ENCODE measurements at regions not wholly inside any gene's neighbourhood (a gene's known extent, or its start where the extent isn't known, plus 50 kb on each side); places are given as distances from the start of the nearest gene placed in this dataset.

- TF ChIP-seq, protein P1, sequence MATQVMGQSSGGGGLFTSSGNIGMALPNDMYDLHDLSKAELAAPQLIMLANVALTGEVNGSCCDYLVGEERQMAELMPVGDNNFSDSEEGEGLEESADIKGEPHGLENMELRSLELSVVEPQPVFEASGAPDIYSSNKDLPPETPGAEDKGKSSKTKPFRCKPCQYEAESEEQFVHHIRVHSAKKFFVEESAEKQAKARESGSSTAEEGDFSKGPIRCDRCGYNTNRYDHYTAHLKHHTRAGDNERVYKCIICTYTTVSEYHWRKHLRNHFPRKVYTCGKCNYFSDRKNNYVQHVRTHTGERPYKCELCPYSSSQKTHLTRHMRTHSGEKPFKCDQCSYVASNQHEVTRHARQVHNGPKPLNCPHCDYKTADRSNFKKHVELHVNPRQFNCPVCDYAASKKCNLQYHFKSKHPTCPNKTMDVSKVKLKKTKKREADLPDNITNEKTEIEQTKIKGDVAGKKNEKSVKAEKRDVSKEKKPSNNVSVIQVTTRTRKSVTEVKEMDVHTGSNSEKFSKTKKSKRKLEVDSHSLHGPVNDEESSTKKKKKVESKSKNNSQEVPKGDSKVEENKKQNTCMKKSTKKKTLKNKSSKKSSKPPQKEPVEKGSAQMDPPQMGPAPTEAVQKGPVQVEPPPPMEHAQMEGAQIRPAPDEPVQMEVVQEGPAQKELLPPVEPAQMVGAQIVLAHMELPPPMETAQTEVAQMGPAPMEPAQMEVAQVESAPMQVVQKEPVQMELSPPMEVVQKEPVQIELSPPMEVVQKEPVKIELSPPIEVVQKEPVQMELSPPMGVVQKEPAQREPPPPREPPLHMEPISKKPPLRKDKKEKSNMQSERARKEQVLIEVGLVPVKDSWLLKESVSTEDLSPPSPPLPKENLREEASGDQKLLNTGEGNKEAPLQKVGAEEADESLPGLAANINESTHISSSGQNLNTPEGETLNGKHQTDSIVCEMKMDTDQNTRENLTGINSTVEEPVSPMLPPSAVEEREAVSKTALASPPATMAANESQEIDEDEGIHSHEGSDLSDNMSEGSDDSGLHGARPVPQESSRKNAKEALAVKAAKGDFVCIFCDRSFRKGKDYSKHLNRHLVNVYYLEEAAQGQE (IDR thresholded peaks at IDR 0.05; ENCODE audit: unreplicated experiment), result no peak
- no peak for TF ChIP-seq POLR2AphosphoS5 (IDR thresholded peaks at IDR 0.05; ENCODE audit: low read depth)
- no peak for TF ChIP-seq ZNF114 (CRISPR knock-in tag; IDR thresholded peaks at IDR 0.05)
- no peak for TF ChIP-seq EZH2phosphoT487 (IDR thresholded peaks at IDR 0.05; ENCODE audit: unreplicated experiment)
- no peak for TF ChIP-seq CREB1 (CRISPR knock-in tag; IDR thresholded peaks at IDR 0.05; ENCODE audit: low read depth)
These were observed 199.7 kb downstream of the ETAA1 start (continued) for GRCh38 chr2:67596871-67597270.

DNA sequence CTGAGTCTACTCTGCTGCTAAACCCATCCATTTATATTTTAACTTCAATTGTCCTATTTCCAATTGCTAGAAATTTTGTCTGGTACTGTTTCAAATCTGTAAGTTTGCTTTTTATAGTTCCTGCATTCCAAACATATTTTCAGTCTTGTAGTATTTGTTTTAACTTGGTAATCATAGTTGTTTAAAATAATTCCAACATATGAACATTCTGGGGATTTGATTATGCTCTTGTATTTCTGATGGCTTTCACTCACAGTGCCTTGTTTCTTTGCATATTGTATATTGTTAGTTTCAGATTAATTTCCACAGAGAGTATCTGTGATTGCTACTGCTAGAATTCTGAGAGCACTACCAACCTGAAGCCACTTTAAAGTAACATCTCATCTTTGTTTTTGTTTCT is 202.4 kb downstream of the ETAA1 start:
- Mint-ChIP-seq H3K4me3 (no peak overlapping the region), H3K36me3 (ENCODE audit: low read depth) (no peaks in the 10 kb centered on the region), H3K4me1 (peaks cover 3% of the 10 kb centered on the region; the same call in 1 of the 3 replicates), H3K27ac (no peak overlapping the region), H3K27me3 (ENCODE audit: insufficient read depth, low read depth, poor library complexity) (no peaks in the 10 kb centered on the region), H3K9me3 (peaks cover 2% of the 10 kb centered on the region; the same call in 2 of the 3 replicates)
- H3K9me2 ChIP-seq (ENCODE audit: insufficient read depth), result peaks cover 8% of the 10 kb centered on the region; the same call in 1 of the 2 replicates
- no peaks in the 10 kb centered on the region for H3K27me3 ChIP-seq (ENCODE audit: insufficient read depth)
- H3K27ac ChIP-seq (ENCODE audit: low read depth), result no peak overlapping the region
- no peaks in the 10 kb centered on the region for H3K36me3 ChIP-seq (ENCODE audit: insufficient read depth)
- no peaks in the 10 kb centered on the region for H4K20me1 ChIP-seq (replicated peaks; ENCODE audit: insufficient read depth)
- ATAC-seq (no peak), DNase-seq (ENCODE audit: low spot score) (no peak)
- H3F3A ChIP-seq (replicated peaks; ENCODE audit: low read depth), result no peaks in the 10 kb centered on the region
- H3K79me2 ChIP-seq (replicated peaks; ENCODE audit: insufficient read depth), result no peaks in the 10 kb centered on the region
- H3K4me3 ChIP-seq, result no peak overlapping the region
- H3K4me2 ChIP-seq, result no peak overlapping the region
- no peaks in the 10 kb centered on the region for H3K4me1 ChIP-seq (ENCODE audit: insufficient read depth)
- H2AFZ ChIP-seq, result no peak overlapping the region
- no peak for TF ChIP-seq CREB1 (CRISPR knock-in tag; IDR thresholded peaks at IDR 0.05; ENCODE audit: low read depth)
- no peak for TF ChIP-seq JUNB (IDR thresholded peaks at IDR 0.05; ENCODE audit: unreplicated experiment)
- TF ChIP-seq ETS1 (IDR thresholded peaks at IDR 0.05), result no peak
- no peak for TF ChIP-seq ZNF114 (CRISPR knock-in tag; IDR thresholded peaks at IDR 0.05)
- TF ChIP-seq POLR2AphosphoS5 (IDR thresholded peaks at IDR 0.05; ENCODE audit: low read depth), result no peak
- TF ChIP-seq STAT1 (IDR thresholded peaks at IDR 0.05; ENCODE audit: unreplicated experiment), result no peak
- TF ChIP-seq, protein P2, sequence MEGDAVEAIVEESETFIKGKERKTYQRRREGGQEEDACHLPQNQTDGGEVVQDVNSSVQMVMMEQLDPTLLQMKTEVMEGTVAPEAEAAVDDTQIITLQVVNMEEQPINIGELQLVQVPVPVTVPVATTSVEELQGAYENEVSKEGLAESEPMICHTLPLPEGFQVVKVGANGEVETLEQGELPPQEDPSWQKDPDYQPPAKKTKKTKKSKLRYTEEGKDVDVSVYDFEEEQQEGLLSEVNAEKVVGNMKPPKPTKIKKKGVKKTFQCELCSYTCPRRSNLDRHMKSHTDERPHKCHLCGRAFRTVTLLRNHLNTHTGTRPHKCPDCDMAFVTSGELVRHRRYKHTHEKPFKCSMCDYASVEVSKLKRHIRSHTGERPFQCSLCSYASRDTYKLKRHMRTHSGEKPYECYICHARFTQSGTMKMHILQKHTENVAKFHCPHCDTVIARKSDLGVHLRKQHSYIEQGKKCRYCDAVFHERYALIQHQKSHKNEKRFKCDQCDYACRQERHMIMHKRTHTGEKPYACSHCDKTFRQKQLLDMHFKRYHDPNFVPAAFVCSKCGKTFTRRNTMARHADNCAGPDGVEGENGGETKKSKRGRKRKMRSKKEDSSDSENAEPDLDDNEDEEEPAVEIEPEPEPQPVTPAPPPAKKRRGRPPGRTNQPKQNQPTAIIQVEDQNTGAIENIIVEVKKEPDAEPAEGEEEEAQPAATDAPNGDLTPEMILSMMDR (conservative IDR thresholded peaks at IDR 0.05; ENCODE audit: low read depth in 2 of 2), result no peak
- TF ChIP-seq NANOG (IDR thresholded peaks at IDR 0.05; ENCODE audit: borderline replicate concordance), result no peak
- no peak for TF ChIP-seq EZH2 (IDR thresholded peaks at IDR 0.05; ENCODE audit: low read depth, unreplicated experiment)
- no peak for TF ChIP-seq EZH2phosphoT487 (IDR thresholded peaks at IDR 0.05; ENCODE audit: unreplicated experiment)
- TF ChIP-seq, protein P3, sequence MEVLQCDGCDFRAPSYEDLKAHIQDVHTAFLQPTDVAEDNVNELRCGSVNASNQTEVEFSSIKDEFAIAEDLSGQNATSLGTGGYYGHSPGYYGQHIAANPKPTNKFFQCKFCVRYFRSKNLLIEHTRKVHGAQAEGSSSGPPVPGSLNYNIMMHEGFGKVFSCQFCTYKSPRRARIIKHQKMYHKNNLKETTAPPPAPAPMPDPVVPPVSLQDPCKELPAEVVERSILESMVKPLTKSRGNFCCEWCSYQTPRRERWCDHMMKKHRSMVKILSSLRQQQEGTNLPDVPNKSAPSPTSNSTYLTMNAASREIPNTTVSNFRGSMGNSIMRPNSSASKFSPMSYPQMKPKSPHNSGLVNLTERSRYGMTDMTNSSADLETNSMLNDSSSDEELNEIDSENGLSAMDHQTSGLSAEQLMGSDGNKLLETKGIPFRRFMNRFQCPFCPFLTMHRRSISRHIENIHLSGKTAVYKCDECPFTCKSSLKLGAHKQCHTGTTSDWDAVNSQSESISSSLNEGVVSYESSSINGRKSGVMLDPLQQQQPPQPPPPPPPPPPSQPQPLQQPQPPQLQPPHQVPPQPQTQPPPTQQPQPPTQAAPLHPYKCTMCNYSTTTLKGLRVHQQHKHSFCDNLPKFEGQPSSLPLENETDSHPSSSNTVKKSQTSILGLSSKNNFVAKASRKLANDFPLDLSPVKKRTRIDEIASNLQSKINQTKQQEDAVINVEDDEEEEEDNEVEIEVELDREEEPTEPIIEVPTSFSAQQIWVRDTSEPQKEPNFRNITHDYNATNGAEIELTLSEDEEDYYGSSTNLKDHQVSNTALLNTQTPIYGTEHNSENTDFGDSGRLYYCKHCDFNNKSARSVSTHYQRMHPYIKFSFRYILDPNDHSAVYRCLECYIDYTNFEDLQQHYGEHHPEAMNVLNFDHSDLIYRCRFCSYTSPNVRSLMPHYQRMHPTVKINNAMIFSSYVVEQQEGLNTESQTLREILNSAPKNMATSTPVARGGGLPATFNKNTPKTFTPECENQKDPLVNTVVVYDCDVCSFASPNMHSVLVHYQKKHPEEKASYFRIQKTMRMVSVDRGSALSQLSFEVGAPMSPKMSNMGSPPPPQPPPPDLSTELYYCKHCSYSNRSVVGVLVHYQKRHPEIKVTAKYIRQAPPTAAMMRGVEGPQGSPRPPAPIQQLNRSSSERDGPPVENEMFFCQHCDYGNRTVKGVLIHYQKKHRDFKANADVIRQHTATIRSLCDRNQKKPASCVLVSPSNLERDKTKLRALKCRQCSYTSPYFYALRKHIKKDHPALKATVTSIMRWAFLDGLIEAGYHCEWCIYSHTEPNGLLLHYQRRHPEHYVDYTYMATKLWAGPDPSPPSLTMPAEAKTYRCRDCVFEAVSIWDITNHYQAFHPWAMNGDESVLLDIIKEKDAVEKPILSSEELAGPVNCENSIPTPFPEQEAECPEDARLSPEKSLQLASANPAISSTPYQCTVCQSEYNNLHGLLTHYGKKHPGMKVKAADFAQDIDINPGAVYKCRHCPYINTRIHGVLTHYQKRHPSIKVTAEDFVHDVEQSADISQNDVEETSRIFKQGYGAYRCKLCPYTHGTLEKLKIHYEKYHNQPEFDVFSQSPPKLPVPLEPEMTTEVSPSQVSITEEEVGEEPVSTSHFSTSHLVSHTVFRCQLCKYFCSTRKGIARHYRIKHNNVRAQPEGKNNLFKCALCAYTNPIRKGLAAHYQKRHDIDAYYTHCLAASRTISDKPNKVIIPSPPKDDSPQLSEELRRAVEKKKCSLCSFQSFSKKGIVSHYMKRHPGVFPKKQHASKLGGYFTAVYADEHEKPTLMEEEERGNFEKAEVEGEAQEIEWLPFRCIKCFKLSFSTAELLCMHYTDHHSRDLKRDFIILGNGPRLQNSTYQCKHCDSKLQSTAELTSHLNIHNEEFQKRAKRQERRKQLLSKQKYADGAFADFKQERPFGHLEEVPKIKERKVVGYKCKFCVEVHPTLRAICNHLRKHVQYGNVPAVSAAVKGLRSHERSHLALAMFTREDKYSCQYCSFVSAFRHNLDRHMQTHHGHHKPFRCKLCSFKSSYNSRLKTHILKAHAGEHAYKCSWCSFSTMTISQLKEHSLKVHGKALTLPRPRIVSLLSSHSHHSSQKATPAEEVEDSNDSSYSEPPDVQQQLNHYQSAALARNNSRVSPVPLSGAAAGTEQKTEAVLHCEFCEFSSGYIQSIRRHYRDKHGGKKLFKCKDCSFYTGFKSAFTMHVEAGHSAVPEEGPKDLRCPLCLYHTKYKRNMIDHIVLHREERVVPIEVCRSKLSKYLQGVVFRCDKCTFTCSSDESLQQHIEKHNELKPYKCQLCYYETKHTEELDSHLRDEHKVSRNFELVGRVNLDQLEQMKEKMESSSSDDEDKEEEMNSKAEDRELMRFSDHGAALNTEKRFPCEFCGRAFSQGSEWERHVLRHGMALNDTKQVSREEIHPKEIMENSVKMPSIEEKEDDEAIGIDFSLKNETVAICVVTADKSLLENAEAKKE (CRISPR knock-in tag; IDR thresholded peaks at IDR 0.05), result no peak
- no peak for TF ChIP-seq ZNF331 (CRISPR knock-in tag; IDR thresholded peaks at IDR 0.05; ENCODE audit: low read depth)
